Panc1 (cell line): ENCODE measurements at regions not wholly inside any gene's neighbourhood (a gene's known extent, or its start where the extent isn't known, plus 50 kb on each side); places are given as distances from the start of the nearest gene placed in this dataset.

Experiments
- ATAC-seq: fragments of 200-7000 bp; cut with Tn5 transposase; 2 replicates; pipeline ENCODE4 v1.9.1; 2020; ENCODE audit warnings: mild to moderate bottlenecking, moderate library complexity
- BruUV-seq: library from RNA; stranded (reverse); fragments of 400-500 nt; replicated peaks from 2 replicates; lab custom pipeline; 2021; lab: Mats Ljungman, UMichigan
- CTCF ChIA-PET: fragments of 300-600 bp; sonication (Branson Sonifier 250); formaldehyde crosslinking; loops from one replicate; lab custom pipeline; 2022; ENCODE audit warnings: antibody characterized with exemption; lab: Charles Lee
- POLR2A ChIA-PET: fragments of 300-600 bp; sonication (Branson Sonifier 250); formaldehyde crosslinking; loops from one replicate; lab custom pipeline; 2022; ENCODE audit warnings: antibody characterized with exemption; lab: Charles Lee
- DNase-seq: peaks from one replicate; pipeline ENCODE4 v3.0.0-alpha.2; 2010; ENCODE audit warnings: low read depth, low spot score
- H3K27ac ChIP-seq: 2 replicates; pipeline ENCODE4 v1.5.1; 2011; ENCODE audit warnings: mild to moderate bottlenecking, low read length, inconsistent platforms
- H3K27me3 ChIP-seq: fragments of 200-500 bp; sonication (Bioruptor generic); 2 replicates; pipeline ENCODE4 v1.6.0; 2014; ENCODE audit warnings: low read length, inconsistent platforms; ENCODE audit not compliant: control insufficient read depth, insufficient read depth
- H3K36me3 ChIP-seq: fragments of 200-500 bp; sonication (Bioruptor generic); 2 replicates; pipeline ENCODE4 v1.5.1; 2014; ENCODE audit warnings: inconsistent platforms, mild to moderate bottlenecking, low read length, moderate library complexity; ENCODE audit not compliant: control insufficient read depth, insufficient read depth
- H3K4me1 ChIP-seq: 2 replicates; pipeline ENCODE4 v1.5.1; 2011; ENCODE audit warnings: inconsistent platforms, mild to moderate bottlenecking, low read length, moderate library complexity; ENCODE audit not compliant: control insufficient read depth, insufficient read depth
- H3K4me3 ChIP-seq, 2 experiments: 2 replicates each; pipeline ENCODE4 v1.5.1; 2011 to 2012; ENCODE audit warnings: low read depth in 2 of 2, low read length in 2 of 2, mild to moderate bottlenecking in 2 of 2, inconsistent platforms in 1 of 2, moderate library complexity in 1 of 2
- H3K9me3 ChIP-seq: fragments of 200-500 bp; sonication (Bioruptor generic); 2 replicates; pipeline ENCODE4 v1.5.1; 2014; ENCODE audit warnings: low read depth, mild to moderate bottlenecking, inconsistent platforms, low read length, moderate library complexity; ENCODE audit not compliant: control insufficient read depth, insufficient read depth
- CTCF ChIP-seq: fragments of 450-650 bp; IDR thresholded peaks from 2 replicates; pipeline ENCODE4 v1.5.1; 2017; ENCODE audit warnings: mild to moderate bottlenecking
- POLR2AphosphoS5 ChIP-seq: IDR thresholded peaks from 2 replicates; pipeline ENCODE4 v1.6.1; 2012; ENCODE audit warnings: mild to moderate bottlenecking, low read depth, low read length, moderate library complexity
- SIN3A ChIP-seq: IDR thresholded peaks from 2 replicates; pipeline ENCODE4 v1.6.1; 2012; ENCODE audit warnings: low read depth, mild to moderate bottlenecking, low read length, moderate library complexity, borderline replicate concordance; ENCODE audit not compliant: insufficient read depth
- TCF7L2 ChIP-seq: IDR thresholded peaks from 2 replicates; pipeline ENCODE4 v1.6.1; 2011; ENCODE audit warnings: mild to moderate bottlenecking, low read depth, low read length, inconsistent platforms
- in situ Hi-C: cut with HindIII; loops from 2 replicates; pipeline ENCODE4 v1.10.0; 2016; ENCODE audit warnings: low sequenced_read_pairs, low pct_unique_long_range_greater_than_20kb
- intact Hi-C: fragments of 100-400 bp; cut with micrococcal nuclease; formaldehyde crosslinking; loops from one replicate; pipeline ENCODE4 v1.10.0; 2022; ENCODE audit not compliant: unreplicated experiment
- TF ChIP-seq, protein P1 (sequence below), 2 experiments: IDR thresholded peaks; 2 replicates each; pipeline ENCODE4 v1.6.1; 2011 to 2012; ENCODE audit warnings: low read depth in 2 of 2, control low read depth in 1 of 2, low read length in 1 of 2, mild to moderate bottlenecking in 1 of 2, moderate library complexity in 1 of 2; ENCODE audit not compliant: insufficient read depth in 1 of 2

GRCh38 chr1:47547753-47548573 is 110.1 kb downstream of the FOXD2 start:
- no TSS peak for BruUV-seq
- POLR2A ChIA-PET, result no interaction called here
- no peaks in the 10 kb centered on the region for H3K9me3 ChIP-seq
- CTCF ChIA-PET, result interaction anchor here (0.6 to 1.2 kb wide), 2 partner anchors 14 to 178 kb away, joined by 3 to 4 read pairs; no protein-coding TSS in a partner anchor
- in situ Hi-C loops (no loop called here), intact Hi-C loops (no loop called here)
- no peak overlapping the region for H3K27ac ChIP-seq
- no peaks in the 10 kb centered on the region for H3K4me1 ChIP-seq
- no peak for DNase-seq
- TF ChIP-seq POLR2AphosphoS5 (no peak), CTCF (no peak), SIN3A (no peak), TCF7L2 (no peak)
- TF ChIP-seq, protein P1, sequence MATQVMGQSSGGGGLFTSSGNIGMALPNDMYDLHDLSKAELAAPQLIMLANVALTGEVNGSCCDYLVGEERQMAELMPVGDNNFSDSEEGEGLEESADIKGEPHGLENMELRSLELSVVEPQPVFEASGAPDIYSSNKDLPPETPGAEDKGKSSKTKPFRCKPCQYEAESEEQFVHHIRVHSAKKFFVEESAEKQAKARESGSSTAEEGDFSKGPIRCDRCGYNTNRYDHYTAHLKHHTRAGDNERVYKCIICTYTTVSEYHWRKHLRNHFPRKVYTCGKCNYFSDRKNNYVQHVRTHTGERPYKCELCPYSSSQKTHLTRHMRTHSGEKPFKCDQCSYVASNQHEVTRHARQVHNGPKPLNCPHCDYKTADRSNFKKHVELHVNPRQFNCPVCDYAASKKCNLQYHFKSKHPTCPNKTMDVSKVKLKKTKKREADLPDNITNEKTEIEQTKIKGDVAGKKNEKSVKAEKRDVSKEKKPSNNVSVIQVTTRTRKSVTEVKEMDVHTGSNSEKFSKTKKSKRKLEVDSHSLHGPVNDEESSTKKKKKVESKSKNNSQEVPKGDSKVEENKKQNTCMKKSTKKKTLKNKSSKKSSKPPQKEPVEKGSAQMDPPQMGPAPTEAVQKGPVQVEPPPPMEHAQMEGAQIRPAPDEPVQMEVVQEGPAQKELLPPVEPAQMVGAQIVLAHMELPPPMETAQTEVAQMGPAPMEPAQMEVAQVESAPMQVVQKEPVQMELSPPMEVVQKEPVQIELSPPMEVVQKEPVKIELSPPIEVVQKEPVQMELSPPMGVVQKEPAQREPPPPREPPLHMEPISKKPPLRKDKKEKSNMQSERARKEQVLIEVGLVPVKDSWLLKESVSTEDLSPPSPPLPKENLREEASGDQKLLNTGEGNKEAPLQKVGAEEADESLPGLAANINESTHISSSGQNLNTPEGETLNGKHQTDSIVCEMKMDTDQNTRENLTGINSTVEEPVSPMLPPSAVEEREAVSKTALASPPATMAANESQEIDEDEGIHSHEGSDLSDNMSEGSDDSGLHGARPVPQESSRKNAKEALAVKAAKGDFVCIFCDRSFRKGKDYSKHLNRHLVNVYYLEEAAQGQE (IDR thresholded peaks at IDR 0.05; ENCODE audit: insufficient read depth in 1 of 2, low read depth in 2 of 2, low read length in 1 of 2), result no peak
- peak; percentile 36; the same call in 1 of the 2 replicates for ATAC-seq
- no peak overlapping the region for H3K4me3 ChIP-seq
- H3K27me3 ChIP-seq, result no peaks in the 10 kb centered on the region
- H3K36me3 ChIP-seq, result no peaks in the 10 kb centered on the region

GRCh38 chr1:47548637-47549036 is 110.8 kb downstream of the FOXD2 start:
- Histone ChIP-seq H3K9me3 (no peaks in the 10 kb centered on the region), H3K36me3 (no peaks in the 10 kb centered on the region), H3K4me3 (no peak overlapping the region), H3K27me3 (no peaks in the 10 kb centered on the region), H3K27ac (no peak overlapping the region), H3K4me1 (no peaks in the 10 kb centered on the region)
- ATAC-seq (0 out of 2 replicates have a peak, but pooled peaks have one; percentile 20), DNase-seq (no peak)
- intact Hi-C loops (no loop called here), in situ Hi-C loops (no loop called here)
- BruUV-seq, result no TSS peak
- POLR2A ChIA-PET, result no interaction called here
- CTCF ChIA-PET, result interaction anchor here (1.2 kb wide), 1 partner anchor 177 kb away, joined by 3 read pairs; no protein-coding TSS in a partner anchor
- TF ChIP-seq, protein P1 (IDR thresholded peaks at IDR 0.05; ENCODE audit: insufficient read depth in 1 of 2, low read depth in 2 of 2, low read length in 1 of 2), result no peak
- no peak for TF ChIP-seq CTCF
- TF ChIP-seq SIN3A, result no peak
- no peak for TF ChIP-seq TCF7L2
- TF ChIP-seq POLR2AphosphoS5, result no peak
